ENCODE measurements at regions not wholly inside any gene's neighbourhood (a gene's known extent, or its start where the extent isn't known, plus 50 kb on each side); places are given as distances from the start of the nearest gene placed in this dataset.

DNA sequence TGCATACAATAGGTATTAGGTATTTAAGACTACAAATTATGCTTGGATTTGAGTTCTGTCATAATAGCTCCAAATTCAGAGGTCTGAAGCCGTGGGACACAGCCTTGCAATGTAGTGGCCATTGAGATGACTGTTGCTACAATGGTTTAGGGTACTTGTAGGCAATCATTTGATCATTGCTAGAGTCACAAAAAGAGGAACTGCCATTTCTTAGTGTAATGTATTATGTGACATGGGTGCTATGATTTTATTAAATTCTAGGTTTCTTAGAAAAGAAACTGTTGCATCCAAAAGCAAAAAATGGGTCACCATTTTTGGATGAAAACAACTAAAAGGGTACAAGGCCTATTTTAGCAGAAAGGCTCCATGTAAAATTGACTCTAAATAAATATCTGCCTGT lies 129.9 kb upstream of the ZNF644 start:
- no peak for DNase-seq (ENCODE audit: low read depth)

DNA sequence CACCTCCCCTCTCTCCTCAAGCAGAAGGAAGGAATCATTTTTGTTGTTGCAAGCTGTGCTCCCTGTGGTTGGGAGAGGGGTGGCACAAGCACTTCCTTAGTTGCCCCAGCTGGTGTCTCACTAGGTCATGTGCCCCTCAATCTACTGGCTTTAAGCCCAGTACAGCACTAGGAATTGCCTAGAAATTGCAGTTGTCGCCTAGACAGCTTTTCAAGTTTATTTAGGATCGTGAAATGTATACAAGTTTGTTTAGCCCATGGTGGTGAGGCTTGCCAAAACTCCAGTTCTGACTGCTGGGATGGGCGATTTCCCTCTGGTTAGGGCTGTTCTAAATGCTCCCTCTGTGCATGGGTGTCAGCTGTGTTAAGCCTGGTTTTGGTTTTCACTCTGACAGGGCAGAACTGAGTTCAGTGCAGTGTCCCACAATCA lies 126.8 kb upstream of the ZNF644 start:
- DNase-seq (ENCODE audit: low read depth), result no peak

DNA sequence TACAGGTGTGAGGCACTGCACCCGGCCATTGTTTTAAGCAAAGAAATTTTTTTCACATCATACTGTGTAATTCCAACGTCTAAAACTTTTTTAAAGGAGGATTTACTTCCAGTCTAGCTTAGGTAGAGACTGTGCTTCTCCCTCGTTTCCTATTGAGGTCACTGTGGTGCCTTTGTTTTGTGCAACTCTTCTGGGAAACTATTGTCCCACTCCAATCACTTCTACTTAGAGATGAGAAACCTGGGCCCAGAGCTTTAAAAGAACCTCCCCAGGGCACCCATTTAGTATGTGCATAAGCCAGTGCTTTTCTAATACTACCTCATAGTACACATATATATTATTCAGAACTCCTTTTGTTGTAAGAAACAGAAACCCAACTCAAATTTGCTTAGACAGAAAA lies 120.0 kb upstream of the ZNF644 start:
- DNase-seq (ENCODE audit: low read depth), result no peak

DNA sequence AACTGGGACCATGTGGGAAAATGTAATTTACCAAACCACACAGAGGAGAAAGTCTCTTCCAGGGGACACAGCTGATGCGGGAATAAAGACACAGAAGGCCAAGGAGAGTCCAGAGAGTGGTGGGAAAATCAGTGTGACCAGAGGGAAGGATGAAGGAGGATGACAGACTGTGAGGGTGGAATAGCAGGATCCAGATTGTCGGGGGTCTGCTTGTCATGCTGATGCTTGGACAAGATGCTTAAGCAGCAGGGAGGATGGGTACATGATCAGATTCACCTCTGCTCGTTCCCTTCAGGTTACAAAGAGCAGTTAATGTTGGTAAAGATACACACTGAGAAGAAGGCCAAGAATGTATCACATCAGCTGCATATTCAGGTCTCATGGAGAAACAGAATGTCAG lies 117.1 kb upstream of the ZNF644 start:
- DNase-seq (ENCODE audit: low read depth), result no peak

DNA sequence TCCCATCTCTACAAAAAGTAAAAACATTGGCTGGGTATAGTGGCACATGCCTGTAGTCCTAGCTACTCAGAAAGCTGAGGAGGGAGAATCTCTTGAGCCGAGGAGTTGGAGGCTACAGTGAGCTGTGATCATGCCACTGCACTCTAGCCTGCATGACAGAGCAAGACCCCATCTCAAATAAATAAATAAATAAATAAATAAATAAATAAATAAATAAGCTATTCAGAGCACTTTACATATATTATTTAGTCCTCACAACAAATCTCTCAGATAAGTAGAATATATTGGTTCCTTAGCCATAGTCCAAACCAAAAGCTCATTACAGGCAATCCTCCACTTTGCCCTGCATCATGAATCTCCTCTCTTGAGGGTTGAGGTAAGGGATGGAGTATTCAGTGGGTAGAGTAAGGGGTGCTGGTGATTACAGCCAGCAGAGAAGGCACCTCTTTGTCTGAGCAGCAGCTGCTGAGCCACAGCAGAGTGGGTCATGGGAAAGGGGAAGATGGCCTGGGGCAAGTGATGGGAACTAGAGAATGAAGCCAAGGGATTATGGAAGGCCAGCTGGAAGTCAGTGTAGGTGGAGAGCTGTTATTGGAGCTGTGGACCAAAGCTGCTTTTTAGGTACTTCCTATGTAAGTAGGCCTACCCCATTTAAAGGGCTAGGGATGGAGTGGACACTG lies 115.5 kb upstream of the ZNF644 start:
- no peak for DNase-seq (ENCODE audit: low read depth)

DNA sequence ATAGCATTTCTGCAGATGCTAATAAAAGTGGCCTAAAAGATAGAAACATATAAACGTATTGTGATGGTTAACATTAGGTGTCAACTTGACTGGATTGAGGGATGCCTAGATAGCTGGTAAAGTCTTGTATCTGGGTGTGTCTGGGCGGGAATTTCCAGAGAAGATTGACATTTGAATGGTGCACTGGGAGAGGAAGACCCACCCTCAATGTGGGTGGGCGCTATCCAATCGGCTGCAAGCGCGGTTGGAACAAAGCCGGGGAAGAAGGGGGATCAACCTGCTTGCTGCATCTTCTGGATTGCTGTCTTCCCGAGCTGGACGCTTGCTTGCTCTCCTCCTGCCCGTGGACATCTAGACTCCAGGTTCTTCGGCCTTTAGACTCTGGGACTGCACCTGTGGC lies 114.0 kb upstream of the ZNF644 start:
- DNase-seq (ENCODE audit: low read depth), result no peak

DNA sequence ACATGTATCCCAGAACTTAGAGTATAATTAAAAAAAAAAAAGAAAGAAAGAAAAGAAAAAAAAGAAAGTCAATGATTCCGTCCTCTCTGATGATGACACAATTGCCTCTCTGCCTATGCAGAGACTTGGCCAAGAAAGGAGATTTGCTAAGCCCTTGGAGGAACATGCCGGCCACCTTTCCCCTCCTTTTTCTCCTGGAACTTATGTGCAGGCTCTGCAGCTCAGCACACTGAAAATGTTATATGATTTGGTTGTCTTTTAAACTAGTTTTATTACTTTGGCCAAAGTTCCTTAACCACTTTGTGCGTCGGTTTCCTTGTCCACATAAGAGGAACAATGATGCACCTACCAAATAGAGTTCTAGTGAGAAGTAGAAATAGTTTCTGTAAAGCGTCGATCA lies 111.4 kb upstream of the ZNF644 start:
- DNase-seq (ENCODE audit: low read depth), result no peak

DNA sequence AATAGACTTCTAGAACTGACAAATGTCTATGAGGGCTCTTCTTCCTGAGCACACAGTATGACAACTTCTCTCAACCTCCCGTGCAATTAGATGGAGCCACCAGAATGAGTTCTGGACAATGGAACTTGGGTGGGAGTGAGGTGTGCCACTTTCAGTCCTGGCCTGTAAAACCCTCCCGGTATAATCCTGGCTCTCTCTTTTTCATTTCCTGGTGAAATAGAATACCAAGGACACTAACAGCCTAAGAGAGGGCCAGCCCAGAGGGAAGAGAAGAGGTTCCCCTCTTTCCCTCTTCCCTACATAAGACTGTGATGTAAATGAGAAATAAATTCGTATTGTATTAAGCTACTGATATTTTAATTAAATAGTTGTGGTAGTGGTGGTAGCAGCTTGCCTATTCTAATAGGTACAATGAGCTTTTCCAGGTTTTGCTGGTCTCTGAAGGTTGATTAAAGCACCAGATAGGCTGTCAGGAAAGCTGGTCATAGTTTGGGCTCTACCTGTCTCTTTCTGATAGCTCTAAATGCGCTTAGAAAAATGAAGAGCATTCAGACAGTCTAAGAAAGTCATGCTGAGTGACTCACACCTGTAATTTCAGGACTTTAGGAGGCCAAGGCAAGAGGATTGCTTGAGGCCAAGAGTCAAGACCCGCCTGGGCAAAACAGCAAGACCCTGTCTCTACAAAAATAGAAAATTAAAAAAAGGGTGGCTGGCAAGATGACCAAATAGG lies 108.6 kb upstream of the ZNF644 start:
- DNase-seq (ENCODE audit: low read depth), result no peak

DNA sequence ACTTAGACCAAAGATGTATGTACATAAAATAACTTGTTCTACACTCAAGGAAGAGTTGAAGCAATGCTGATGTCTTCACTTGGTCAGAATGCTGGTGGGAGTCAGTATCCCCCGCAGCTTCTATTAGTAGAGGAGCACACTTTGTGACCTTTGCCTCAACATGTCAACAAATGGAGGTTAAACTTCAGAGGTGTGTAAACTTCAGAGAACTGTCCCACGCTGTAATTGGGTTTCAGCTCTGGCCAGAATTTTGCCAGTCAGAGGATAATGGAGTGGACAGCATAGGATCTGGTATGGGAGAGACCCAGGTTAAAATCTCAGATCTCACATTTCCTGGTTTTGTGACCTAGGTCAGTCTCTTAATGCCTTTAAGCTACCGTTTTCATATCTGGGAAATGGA lies 107.6 kb upstream of the ZNF644 start:
- DNase-seq (ENCODE audit: low read depth), result no peak

DNA sequence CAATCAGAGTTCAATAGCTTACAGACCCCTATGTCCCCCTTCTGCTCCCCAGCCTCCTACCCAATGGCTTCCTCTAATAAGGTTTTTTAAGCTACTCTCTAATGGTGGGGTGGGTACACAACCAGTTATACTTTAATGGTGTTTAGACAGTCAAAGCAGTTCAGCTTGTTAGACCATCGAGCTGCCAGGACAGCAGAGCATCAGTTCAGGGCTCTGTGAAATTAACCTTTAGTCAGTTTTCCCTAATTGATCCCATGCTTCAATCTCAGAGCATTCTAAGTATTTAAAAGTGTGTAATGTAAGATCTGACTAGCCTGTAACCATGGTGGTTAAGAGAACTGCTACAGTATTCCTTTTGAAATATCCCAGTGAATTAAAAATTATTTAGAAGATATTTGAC lies 107.2 kb upstream of the ZNF644 start:
- DNase-seq (ENCODE audit: low read depth), result no peak

DNA sequence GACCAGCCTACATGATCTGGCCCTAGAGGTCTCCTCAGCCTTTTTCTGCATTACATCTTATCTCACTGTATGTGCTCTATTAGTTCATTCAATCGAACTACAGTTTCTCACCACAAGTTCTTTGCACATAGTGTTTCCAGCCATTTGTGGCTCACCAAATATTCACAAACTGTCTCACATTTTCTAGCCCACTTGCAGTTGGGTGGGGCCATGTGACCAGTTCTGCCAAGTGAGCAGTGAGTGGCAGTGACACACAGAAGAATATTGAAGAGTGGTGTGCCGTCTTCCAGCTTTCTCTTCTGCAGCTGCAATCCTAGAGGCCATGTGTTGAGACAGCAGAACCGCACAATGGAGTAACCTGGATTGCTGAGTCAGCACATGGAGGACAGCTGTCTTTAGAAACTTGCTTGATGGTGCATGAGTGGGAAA lies 103.2 kb upstream of the ZNF644 start:
- no peak for DNase-seq (ENCODE audit: low read depth)

DNA sequence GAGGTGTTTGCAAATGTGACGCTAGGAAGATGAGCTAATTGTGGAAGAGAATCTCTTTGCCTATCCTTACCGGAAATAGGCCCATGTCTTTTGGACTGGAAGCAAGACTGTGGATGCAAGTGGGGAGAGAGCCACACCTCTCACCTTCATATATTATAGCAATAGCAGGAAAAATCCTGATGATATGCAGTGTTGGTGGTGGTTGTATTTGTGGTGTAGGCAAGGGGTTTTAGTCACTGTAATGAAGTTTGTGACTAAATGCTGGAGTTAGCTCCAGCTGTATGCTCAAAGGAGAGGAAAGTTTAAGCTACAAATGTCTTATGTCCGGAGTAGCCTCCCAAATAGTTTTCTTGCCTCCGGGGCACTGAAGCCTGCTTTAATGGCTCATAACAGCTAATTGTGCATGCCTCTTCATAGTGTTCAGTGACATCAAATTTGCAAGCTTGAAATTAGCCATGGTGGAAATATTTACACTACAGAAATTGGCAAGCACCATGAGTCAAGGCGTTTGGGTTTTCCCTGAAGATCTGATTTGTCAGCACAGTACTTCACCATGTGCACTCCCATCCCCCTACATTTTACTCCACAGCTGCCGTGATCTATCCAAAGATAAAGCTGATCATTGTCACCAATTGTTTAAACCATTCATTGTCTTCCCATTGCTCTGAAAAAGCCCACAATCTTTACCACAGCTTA lies 102.6 kb upstream of the ZNF644 start:
- no peak for DNase-seq (ENCODE audit: low read depth)

DNA sequence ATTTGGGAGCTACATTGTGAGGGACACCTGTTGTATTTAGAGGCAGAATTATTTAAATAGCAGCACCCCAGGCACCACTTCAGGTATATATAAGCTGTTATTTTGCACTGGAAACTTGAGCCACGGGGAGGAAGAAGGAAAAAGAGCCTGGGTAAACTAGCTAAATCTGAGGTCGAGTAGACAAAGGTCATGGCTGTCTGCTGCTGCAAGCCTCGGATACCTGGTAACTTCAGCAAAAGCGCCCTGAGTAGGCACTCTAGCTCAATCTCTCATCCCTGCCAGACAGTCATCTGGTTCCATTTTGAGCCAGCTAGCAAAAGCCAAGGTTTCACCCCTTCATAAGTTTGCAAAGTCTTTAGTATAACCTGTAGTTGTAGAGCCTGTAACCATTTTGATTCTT lies 101.9 kb upstream of the ZNF644 start:
- no peak for DNase-seq (ENCODE audit: low read depth)

DNA sequence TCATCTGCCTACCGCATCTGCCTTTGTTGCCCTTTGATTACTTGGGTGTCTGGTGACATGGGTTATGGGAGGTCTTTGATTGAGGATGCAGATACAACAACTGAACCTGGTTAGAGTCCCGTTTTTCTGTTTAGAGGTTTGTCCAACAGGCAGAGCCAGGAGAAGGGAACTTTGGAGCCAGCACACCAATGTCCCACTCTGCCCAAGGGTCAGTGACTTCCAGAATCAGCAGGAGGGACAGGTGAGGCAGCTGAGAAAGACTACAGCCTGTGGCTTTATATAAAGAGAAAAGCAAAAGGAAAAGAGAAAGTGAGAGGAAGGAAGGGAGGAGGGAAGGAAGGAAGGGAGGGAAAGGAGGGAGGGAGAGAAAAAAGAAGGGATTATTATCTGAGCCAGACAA lies 101.5 kb upstream of the ZNF644 start:
- DNase-seq (ENCODE audit: low read depth), result no peak

DNA sequence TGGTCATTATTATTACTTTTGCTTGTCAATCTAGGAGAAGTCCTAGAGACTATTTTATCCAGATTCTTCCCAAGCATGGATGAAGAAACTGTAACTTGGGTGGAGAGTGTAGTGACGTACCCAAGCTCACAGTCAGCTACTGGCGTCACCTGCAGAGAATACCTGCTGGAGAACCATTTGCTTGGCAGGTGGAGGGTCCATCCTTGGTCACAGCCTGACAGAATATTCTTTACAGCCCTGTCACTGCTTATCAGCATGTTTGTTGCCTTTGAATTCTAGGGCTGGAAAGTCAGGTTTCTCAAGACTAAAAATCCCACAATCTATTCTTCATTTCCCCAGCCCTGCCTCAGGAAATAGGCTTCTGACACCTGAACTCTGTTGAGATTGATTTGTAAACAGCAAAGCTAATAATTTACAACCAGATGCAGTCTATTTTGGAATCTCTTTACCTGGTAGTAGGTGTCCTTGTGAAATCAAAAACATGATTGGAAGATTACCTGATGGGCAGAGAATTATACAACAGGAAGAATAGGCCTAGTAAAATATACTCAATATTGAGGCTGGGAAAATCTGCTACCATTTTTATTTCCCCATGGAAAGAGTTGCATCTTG lies 100.4 kb upstream of the ZNF644 start:
- DNase-seq (ENCODE audit: low read depth), result no peak

DNA sequence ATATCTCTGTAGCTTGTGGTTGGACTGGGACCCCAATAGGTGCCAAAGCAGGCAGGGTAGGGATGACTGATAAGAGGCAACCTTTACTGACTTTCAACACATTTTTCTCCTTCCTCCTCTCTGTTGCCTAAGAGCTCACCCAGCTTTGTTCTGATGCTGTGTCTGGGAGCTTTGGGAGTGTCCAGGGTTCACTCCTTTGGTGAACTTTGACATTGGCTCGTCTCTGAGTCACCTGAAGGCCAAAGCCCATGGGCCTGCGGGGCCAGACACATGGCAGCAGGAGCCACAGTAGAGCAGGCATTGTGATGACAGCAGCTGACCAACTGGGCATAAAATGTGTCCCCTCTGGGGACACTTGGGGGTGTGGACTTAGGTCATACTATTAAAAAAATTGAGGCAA lies 99.5 kb upstream of the ZNF644 start:
- DNase-seq (ENCODE audit: low read depth), result no peak

DNA sequence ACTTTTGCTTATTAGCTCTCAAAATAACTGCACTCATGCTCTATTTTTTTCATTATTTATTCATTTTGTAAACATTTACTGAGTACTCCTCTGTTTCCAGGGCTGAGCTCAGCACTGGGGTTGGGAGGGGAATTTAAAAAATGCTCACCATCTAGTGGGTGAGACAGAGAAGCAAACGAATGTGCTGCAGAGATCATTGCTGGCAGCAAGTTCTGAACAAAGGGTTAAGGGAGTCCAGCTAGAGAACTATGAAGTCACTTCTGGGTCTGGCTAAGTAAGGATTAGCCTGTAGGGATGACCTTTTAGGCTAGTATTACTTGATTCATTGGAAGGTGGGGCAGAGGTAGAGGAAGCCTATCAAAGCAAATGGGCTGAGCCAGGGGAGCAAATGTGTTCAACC lies 99.1 kb upstream of the ZNF644 start:
- no peak for DNase-seq (ENCODE audit: low read depth)

DNA sequence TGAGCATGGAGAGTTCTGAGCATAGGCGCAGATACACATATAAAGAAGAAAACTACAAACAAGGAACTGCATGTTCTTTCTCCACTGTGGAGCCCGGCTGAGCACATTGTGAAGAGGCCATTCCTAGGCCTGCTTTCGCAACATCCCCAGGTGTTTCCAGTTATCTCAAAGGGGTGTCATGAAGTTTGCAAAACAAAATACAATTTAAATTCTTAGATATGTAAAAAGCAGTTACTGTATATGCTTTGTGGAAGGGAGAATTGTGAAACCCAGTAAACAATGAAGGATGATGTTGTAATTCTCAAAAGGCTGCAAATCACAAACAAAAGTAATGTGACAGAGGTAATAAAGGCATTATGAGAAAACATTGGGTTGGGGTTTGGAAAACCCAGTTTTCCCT lies 98.6 kb upstream of the ZNF644 start:
- DNase-seq (ENCODE audit: low read depth), result no peak

DNA sequence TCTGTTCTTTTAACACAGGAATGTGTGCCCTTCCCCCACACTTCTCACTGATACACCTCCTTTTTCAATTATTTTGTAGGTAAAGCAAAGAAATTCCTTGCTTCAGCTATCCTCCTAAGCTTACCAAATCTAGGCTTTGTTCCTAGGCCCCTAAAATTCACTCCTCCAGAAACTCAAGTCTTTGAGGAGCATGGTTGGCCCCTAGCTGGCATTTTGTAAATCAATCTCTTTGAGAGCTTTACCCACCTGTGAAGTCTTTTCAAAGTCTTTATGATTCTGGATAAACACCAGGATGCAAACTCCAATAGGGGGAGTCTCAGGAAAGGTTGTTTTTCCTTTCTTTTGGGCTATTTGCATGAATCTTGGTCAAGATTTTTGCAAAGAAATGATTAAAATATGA lies 82.9 kb upstream of the ZNF644 start:
- no peak for DNase-seq (ENCODE audit: low read depth)

DNA sequence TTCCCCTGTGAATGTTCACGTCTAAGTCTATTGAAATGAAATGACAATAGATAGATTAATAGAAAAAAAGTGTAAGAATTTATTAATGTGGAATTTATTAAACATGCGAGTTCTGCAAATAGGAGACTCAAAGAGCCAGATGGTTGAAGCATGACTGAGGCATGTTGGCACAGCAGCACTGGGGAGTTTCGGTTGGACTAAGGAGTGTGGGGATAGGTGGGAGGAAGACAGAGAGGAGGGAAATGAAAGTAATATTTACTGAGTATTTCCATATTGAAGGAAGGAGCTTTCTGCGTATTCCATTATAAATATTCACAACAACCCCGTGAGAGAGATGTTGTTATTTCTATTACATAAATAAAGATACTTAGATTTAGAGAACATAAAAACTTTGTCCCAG lies 79.5 kb upstream of the ZNF644 start:
- DNase-seq (ENCODE audit: low read depth), result no peak

DNA sequence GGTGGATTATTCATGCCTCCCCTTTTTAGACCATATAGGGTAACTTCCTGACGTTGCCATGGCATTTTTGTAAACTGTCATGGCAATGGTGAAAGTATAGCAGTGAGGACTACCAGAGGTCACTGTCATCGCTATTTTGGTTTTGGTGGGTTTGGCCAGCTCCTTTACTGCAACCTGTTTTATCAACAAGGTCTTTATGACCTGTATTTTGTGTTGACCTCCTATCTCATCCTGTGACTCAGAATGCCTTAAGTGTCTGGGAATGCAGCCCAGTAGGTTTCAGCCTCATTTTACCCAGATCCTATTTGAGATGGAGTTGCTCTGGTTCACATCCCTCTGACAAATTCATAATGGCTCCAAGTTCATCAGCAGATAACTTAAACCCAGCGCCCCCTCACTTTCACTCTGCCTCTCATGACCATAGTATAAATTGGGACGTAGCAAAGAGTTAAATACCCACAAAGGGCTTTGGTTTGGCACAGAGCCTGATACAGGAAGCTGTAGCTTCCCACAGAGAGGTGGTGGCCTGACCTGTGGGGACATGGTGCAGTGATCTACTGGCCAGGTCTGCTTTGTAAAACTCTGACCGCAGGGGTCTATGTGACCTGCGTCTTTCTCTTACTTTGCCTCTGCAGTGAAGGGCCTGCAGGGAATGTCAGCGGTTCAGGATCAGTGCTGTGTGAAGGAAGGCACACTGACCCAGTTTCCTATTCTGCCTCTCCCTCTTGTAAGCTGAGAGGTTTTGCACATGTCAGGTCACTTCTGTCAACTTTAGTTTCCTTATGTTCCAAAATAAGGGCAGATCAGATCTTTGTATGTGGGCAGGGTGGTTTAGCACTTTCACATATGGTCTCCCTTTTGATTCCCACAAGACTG lies 78.1 kb upstream of the ZNF644 start:
- no peak for DNase-seq (ENCODE audit: low read depth)

DNA sequence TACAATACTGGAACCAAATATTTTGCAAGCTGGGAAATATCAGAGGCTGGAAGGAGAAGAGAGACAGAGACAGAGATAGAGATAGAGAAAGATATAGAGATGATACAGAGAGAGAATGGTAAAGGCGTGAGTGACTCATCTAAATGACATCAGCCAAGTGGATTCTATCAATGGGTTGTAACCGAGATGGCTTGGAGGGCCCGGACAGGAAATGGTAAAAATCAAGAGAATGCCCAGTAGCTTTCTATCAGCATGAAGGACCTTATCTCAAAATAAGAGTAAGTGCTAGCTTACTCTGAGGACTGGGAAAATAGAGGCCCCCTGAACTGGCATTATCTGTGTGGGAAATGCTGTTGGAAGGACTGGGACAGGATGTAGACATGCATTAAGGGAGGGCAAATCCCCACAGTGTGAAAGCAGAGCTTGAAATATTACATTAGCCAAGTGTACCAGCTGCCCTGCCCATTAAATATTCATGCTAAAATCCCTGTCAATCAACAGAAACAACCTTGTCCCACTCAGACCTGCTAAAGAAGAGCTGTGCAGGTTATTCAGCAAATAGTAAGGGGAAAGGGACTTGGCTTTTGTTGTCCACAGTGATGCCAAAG lies 76.6 kb upstream of the ZNF644 start:
- no peak for DNase-seq (ENCODE audit: low read depth)

Data from activated T-helper 1 cell treated with Interleukin-2 at 50 U/mL for 16 hours (primary cell).